ENCODE measurements at regions not wholly inside any gene's neighbourhood (a gene's known extent, or its start where the extent isn't known, plus 50 kb on each side); places are given as distances from the start of the nearest gene placed in this dataset.

DNA sequence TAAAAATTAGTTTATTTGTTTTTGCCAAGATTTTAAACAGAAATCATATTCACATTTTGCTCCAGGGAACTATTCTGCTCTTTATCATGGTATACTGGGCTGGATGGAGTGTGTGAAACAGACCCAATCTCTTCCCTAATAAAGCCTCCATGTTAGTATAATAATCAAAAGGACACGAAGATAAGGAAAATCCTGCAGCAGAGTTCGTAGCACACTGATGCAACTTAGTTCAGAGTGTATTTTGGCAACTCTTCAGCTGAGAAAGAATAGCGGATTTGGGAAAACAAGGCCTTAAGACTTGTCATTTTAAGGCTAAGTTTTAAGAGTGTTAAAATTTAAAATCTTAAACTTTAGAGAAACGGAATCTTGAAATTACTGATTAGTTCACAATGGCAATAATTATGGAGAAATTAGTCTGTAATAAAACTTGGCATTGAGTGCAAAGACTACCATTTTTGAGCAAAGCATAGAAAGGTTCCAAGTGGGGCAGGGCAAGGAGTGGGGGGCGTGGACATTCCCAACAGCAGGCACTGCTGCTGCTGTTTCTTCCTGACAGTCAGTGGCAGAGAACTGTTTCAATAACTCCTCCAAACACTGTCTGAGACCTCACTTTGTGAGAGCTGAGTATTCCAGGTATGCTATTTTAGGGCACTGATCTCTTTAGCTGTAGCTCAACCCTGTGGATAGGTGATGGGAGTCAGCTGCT is 225.0 kb downstream of the HRH4 start:
- no peak for DNase-seq (ENCODE audit: low spot score)
- H3K27me3 Mint-ChIP-seq (ENCODE audit: low read depth): peaks cover 3% of the 10 kb centered on the region
- H3K4me1 Mint-ChIP-seq (ENCODE audit: low read depth): no peaks in the 10 kb centered on the region
- H3K9me3 Mint-ChIP-seq (ENCODE audit: low read depth): peaks cover 10% of the 10 kb centered on the region
- TF ChIP-seq, protein P1, sequence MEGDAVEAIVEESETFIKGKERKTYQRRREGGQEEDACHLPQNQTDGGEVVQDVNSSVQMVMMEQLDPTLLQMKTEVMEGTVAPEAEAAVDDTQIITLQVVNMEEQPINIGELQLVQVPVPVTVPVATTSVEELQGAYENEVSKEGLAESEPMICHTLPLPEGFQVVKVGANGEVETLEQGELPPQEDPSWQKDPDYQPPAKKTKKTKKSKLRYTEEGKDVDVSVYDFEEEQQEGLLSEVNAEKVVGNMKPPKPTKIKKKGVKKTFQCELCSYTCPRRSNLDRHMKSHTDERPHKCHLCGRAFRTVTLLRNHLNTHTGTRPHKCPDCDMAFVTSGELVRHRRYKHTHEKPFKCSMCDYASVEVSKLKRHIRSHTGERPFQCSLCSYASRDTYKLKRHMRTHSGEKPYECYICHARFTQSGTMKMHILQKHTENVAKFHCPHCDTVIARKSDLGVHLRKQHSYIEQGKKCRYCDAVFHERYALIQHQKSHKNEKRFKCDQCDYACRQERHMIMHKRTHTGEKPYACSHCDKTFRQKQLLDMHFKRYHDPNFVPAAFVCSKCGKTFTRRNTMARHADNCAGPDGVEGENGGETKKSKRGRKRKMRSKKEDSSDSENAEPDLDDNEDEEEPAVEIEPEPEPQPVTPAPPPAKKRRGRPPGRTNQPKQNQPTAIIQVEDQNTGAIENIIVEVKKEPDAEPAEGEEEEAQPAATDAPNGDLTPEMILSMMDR (IDR thresholded peaks at IDR 0.05): no peak
- H3K36me3 Mint-ChIP-seq (ENCODE audit: low read depth): no peaks in the 10 kb centered on the region
- no peak overlapping the region for H3K27ac Mint-ChIP-seq (ENCODE audit: unreplicated experiment)
- no peak overlapping the region for H3K4me3 Mint-ChIP-seq (ENCODE audit: unreplicated experiment)

DNA sequence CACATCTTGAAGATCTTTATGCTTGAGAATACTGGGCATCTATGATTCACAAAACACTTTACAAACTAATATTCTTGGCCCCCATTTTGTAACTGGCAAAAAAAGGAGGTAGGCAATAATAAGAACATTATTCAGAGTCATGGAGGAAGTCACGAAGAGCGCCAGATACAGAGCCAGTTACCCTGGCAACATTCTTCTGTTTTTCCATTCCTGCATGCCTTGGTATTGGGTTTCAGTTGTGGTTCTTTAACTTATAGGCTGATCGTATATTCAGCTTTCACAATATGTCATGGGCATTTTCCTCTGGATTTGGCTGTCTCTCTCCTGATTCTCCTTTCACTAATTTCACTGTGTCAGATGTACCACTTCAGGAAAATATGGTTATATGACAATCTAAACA is 234.7 kb downstream of the HRH4 start:
- TF ChIP-seq, protein P1 (IDR thresholded peaks at IDR 0.05): no peak
- H3K27me3 Mint-ChIP-seq (ENCODE audit: low read depth): peaks cover 14% of the 10 kb centered on the region
- H3K9me3 Mint-ChIP-seq (ENCODE audit: low read depth): peaks cover 5% of the 10 kb centered on the region
- no peak for DNase-seq (ENCODE audit: low spot score)
- peaks cover 9% of the 10 kb centered on the region for H3K4me1 Mint-ChIP-seq (ENCODE audit: low read depth)
- H3K27ac Mint-ChIP-seq (ENCODE audit: unreplicated experiment): peak overlapping the region; percentile 52
- H3K36me3 Mint-ChIP-seq (ENCODE audit: low read depth): no peaks in the 10 kb centered on the region
- no peak overlapping the region for H3K4me3 Mint-ChIP-seq (ENCODE audit: unreplicated experiment)

DNA sequence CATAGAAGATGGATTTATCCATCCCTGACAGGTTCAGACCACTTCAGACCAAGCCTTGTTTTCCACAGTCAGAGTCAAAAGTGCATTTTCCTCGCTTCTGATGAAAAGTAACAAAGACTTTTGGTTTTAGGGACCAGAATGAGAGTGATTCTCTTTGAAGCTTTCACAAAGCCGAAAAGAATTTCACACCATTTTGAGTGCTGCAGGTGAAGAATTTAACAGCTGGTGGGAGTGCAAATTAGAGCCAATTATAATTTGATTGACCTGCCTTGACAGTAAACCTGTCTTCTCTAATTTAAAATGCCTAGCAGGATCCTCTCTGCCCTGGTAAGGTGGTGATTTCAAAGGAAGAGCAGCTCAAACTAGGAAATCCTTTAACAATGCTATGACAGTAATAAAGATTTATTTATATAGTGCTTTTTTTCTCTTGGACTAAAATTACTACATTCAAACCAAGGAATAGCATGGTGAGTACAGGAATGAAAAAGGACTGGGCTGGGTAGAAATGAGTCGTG is 241.6 kb downstream of the HRH4 start:
- Mint-ChIP-seq H3K27ac (ENCODE audit: unreplicated experiment) (no peak overlapping the region), H3K4me1 (ENCODE audit: low read depth) (peaks cover 14% of the 10 kb centered on the region), H3K27me3 (ENCODE audit: low read depth) (peaks cover 14% of the 10 kb centered on the region), H3K4me3 (ENCODE audit: unreplicated experiment) (no peak overlapping the region), H3K9me3 (ENCODE audit: low read depth) (peaks cover 9% of the 10 kb centered on the region), H3K36me3 (ENCODE audit: low read depth) (peaks cover 2% of the 10 kb centered on the region)
- DNase-seq (ENCODE audit: low spot score): no peak
- TF ChIP-seq, protein P1 (IDR thresholded peaks at IDR 0.05): no peak

DNA sequence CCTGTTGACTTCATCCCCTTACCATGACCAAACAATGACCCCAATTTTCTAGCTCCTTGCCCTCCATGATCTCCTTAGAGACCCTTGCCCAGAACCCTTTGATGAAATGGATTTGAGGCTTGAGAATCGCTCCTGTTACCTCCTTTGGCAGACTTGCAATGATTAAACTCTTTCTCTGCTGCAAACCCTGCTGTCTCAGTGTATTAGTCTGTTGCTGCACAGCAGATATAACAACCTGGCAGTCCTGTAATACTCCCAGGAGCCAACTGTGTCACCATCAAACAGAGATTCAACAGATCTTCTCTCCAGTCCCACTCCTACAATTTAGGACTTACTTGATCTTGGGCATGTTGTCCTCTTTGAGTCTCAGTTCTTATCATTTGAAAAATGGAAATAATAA is 242.9 kb downstream of the HRH4 start:
- no peak overlapping the region for H3K4me3 Mint-ChIP-seq (ENCODE audit: unreplicated experiment)
- peaks cover 14% of the 10 kb centered on the region for H3K4me1 Mint-ChIP-seq (ENCODE audit: low read depth)
- peaks cover 2% of the 10 kb centered on the region for H3K36me3 Mint-ChIP-seq (ENCODE audit: low read depth)
- peaks cover 9% of the 10 kb centered on the region for H3K9me3 Mint-ChIP-seq (ENCODE audit: low read depth)
- TF ChIP-seq, protein P1 (IDR thresholded peaks at IDR 0.05): no peak
- DNase-seq (ENCODE audit: low spot score): no peak
- no peak overlapping the region for H3K27ac Mint-ChIP-seq (ENCODE audit: unreplicated experiment)
- peaks cover 12% of the 10 kb centered on the region for H3K27me3 Mint-ChIP-seq (ENCODE audit: low read depth)

DNA sequence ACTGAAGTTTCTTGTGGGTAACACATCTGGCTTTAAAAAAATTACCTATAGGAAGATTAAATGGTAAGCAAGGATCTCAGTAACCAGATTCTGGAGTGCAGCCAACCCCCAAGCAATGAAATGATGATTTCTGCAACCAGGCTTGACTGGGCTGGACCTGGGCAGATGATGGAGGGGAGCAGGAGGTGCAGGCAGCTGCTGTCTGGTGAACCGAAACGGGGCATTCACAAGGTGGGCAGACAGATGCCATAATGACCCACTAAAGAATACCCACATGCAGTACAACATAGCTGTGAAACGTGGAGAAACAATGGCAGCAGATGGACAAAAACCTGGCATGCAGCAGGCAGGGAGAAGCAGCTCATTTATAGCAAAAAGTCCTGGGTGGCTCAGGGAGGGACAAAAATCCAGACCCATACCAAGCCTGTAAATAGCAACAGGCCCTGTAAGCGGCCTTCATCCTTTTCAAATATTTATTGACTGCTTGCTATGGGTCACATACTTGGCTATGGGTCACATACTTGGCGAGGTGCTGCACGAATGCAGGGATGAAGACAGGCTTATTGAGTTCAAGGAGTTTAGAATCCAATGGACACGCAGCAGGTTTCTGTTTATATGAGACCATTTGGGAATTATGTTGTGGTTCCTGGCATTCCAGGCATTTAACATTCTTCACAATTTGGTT is 244.7 kb downstream of the HRH4 start:
- H3K4me1 Mint-ChIP-seq (ENCODE audit: low read depth): peaks cover 14% of the 10 kb centered on the region
- H3K27me3 Mint-ChIP-seq (ENCODE audit: low read depth): peaks cover 4% of the 10 kb centered on the region
- H3K4me3 Mint-ChIP-seq (ENCODE audit: unreplicated experiment): no peak overlapping the region
- H3K27ac Mint-ChIP-seq (ENCODE audit: unreplicated experiment): peak overlapping the region; percentile 39
- H3K9me3 Mint-ChIP-seq (ENCODE audit: low read depth): peaks cover 9% of the 10 kb centered on the region
- TF ChIP-seq, protein P1 (IDR thresholded peaks at IDR 0.05): no peak
- no peak for DNase-seq (ENCODE audit: low spot score)
- peaks cover 2% of the 10 kb centered on the region for H3K36me3 Mint-ChIP-seq (ENCODE audit: low read depth)

All from chondrocyte (in vitro differentiated cells).